SU-DHL-6 (cell line): ENCODE measurements at regions not wholly inside any gene's neighbourhood (a gene's known extent, or its start where the extent isn't known, plus 50 kb on each side); places are given as distances from the start of the nearest gene placed in this dataset.

Experiments used
- H2AFZ ChIP-seq: fragments of 200-600 bp; sonication (generic); 2 replicates; pipeline ENCODE4 v1.6.1; 2014; ENCODE audit warnings: low read depth, mild to moderate bottlenecking, moderate library complexity, mixed read lengths, antibody characterized with exemption, low read length; ENCODE audit not compliant: severe bottlenecking
- H3F3A ChIP-seq: fragments of 200-600 bp; shearing (Covaris generic); 2 replicates; pipeline ENCODE4 v1.6.0; 2016; ENCODE audit warnings: antibody characterized with exemption, mild to moderate bottlenecking; ENCODE audit not compliant: insufficient read depth
- H3K27ac ChIP-seq: fragments of 200-600 bp; sonication (generic); 2 replicates; pipeline ENCODE4 v1.5.1; 2016; ENCODE audit warnings: low read depth, mild to moderate bottlenecking, low read length, moderate library complexity, mixed read lengths
- H3K27me3 ChIP-seq: fragments of 200-600 bp; sonication (generic), shearing (Covaris generic); 2 replicates; pipeline ENCODE4 v1.6.0; 2014; ENCODE audit warnings: mild to moderate bottlenecking, low read length
- H3K36me3 ChIP-seq: fragments of 200-600 bp; sonication (generic); 2 replicates; pipeline ENCODE4 v1.6.1; 2014; ENCODE audit warnings: mild to moderate bottlenecking, low read length, mixed read lengths
- H3K4me2 ChIP-seq: fragments of 300-600, 200-600 bp; shearing (Covaris generic), sonication (generic); 2 replicates; pipeline ENCODE4 v1.6.0; 2014; ENCODE audit warnings: low read length, low read depth, mild to moderate bottlenecking; ENCODE audit not compliant: poor library complexity, severe bottlenecking
- H3K4me3 ChIP-seq: fragments of 200-600 bp; sonication (generic); 2 replicates; pipeline ENCODE4 v1.5.1; 2014; ENCODE audit warnings: antibody characterized with exemption, low read length, mild to moderate bottlenecking, mixed read lengths; ENCODE audit not compliant: insufficient read depth, poor library complexity, severe bottlenecking
- H3K79me2 ChIP-seq: fragments of 200-600 bp; sonication (generic); 2 replicates; pipeline ENCODE4 v1.6.1; 2014; ENCODE audit warnings: mild to moderate bottlenecking, low read length, moderate library complexity; ENCODE audit not compliant: insufficient read depth
- H3K9ac ChIP-seq: fragments of 200-600 bp; sonication (generic); 2 replicates; pipeline ENCODE4 v1.7.0; 2014; ENCODE audit warnings: mild to moderate bottlenecking, low read length
- H3K9me2 ChIP-seq: fragments of 200-600 bp; sonication (generic); replicated peaks from 2 replicates; pipeline ENCODE4 v1.6.1; 2014; ENCODE audit warnings: low read length; ENCODE audit not compliant: insufficient read depth
- H3K9me3 ChIP-seq: fragments of 200-600 bp; sonication (generic); 2 replicates; pipeline ENCODE4 v1.6.1; 2014; ENCODE audit warnings: low read length, mixed read lengths; ENCODE audit not compliant: insufficient read depth
- H4K20me1 ChIP-seq: fragments of 200-600 bp; sonication (generic); 2 replicates; pipeline ENCODE4 v1.6.1; 2014; ENCODE audit warnings: low read depth, mild to moderate bottlenecking, antibody characterized with exemption, low read length, moderate library complexity, mixed read lengths
- EZH2phosphoT487 ChIP-seq: fragments of 200-600 bp; sonication (generic), shearing (Covaris generic); conservative IDR thresholded peaks from 2 replicates; pipeline ENCODE4 v1.6.1; 2018; ENCODE audit warnings: mild to moderate bottlenecking, antibody characterized with exemption, low read length, moderate library complexity, mixed read lengths
- TF ChIP-seq, protein P1 (sequence below): fragments of 200-600 bp; sonication (generic); IDR thresholded peaks from one replicate; pipeline ENCODE4 v1.5.1; 2017; ENCODE audit warnings: antibody characterized with exemption, mild to moderate bottlenecking, low read length, moderate library complexity; ENCODE audit not compliant: insufficient read depth, poor library complexity, severe bottlenecking

DNA sequence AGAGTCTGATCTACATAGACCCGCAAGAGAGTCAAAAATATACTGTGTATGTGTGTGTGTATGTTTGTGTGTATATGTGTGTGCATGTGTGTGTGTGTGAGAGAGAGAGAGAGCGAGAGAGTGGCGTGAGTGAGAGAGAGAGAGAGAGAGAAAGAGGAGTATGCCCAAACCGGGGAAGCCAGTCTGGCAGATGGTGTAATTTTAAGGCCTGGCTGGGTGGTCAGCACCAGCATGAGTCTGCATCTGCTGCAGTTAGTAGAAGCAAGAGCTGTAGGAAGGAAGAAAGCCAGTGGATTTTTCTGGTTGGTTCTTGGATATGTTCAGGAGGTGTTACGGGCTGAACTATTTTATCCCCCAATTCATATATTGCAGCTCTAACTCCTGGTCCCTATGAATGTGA, 75.2 kb downstream of the ACTBL2 start:
- no peaks in the 10 kb centered on the region for H3K36me3 ChIP-seq
- no peak overlapping the region for H3K4me2 ChIP-seq
- H3K27me3 ChIP-seq: no peaks in the 10 kb centered on the region
- no peak overlapping the region for H3K9ac ChIP-seq
- no peaks in the 10 kb centered on the region for H3K79me2 ChIP-seq
- H4K20me1 ChIP-seq: no peaks in the 10 kb centered on the region
- no peaks in the 10 kb centered on the region for H3K9me2 ChIP-seq
- H3F3A ChIP-seq: no peaks in the 10 kb centered on the region
- no peak for TF ChIP-seq EZH2phosphoT487
- H3K9me3 ChIP-seq: no peaks in the 10 kb centered on the region
- H3K4me3 ChIP-seq: no peak overlapping the region
- H2AFZ ChIP-seq: no peak overlapping the region
- H3K27ac ChIP-seq: no peak overlapping the region

DNA sequence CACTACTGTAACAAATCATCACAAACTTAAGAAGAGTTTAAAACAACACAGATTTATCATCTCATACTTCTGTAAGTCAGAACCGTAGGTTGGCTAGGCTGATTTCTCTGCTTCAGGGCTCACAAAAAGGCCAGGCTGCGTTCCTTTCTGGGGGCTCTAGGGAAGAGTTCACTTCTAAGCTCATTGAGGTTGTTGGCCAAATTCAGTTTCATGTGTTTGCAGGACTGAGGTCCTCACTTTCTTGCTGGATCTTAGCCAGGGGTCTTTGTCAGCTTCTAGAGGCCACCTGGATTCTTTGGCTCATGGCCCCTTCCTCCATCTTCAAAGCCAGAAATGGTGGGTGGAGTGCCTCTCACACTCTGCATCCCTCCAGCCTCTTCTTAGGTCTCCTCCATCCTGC, 76.0 kb downstream of the ACTBL2 start:
- Histone ChIP-seq H4K20me1 (no peaks in the 10 kb centered on the region), H3K79me2 (no peaks in the 10 kb centered on the region), H3K36me3 (no peaks in the 10 kb centered on the region), H3K9me3 (no peaks in the 10 kb centered on the region), H3F3A (no peaks in the 10 kb centered on the region), H3K4me2 (no peak overlapping the region), H3K9me2 (no peaks in the 10 kb centered on the region), H3K9ac (no peak overlapping the region), H3K4me3 (no peak overlapping the region), H3K27me3 (no peaks in the 10 kb centered on the region), H3K27ac (no peak overlapping the region), H2AFZ (no peak overlapping the region)
- no peak for TF ChIP-seq EZH2phosphoT487
- TF ChIP-seq, protein P1, sequence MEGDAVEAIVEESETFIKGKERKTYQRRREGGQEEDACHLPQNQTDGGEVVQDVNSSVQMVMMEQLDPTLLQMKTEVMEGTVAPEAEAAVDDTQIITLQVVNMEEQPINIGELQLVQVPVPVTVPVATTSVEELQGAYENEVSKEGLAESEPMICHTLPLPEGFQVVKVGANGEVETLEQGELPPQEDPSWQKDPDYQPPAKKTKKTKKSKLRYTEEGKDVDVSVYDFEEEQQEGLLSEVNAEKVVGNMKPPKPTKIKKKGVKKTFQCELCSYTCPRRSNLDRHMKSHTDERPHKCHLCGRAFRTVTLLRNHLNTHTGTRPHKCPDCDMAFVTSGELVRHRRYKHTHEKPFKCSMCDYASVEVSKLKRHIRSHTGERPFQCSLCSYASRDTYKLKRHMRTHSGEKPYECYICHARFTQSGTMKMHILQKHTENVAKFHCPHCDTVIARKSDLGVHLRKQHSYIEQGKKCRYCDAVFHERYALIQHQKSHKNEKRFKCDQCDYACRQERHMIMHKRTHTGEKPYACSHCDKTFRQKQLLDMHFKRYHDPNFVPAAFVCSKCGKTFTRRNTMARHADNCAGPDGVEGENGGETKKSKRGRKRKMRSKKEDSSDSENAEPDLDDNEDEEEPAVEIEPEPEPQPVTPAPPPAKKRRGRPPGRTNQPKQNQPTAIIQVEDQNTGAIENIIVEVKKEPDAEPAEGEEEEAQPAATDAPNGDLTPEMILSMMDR: no peak

DNA sequence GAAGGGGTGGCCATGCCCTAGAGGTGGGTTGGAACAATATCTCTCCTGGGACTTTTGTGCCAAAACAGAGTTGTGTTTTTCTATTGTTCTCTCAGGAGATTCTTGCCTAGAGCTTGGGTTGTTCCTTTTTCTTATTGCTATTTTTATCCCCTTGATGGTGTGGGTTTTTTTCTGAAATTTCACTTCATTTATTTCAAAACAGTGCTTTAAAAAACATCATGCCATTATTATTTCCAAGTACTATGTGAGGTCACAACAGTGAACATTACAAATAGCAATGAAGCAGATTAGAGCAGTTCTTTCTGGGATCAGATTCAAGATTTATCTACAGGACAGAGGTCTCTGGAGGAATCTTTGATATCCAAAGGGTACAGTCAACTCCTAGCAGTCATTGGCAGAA, 76.6 kb downstream of the ACTBL2 start:
- no peak overlapping the region for H3K4me2 ChIP-seq
- H3F3A ChIP-seq: no peaks in the 10 kb centered on the region
- H3K9me3 ChIP-seq: no peaks in the 10 kb centered on the region
- H3K36me3 ChIP-seq: no peaks in the 10 kb centered on the region
- H4K20me1 ChIP-seq: no peaks in the 10 kb centered on the region
- H3K9me2 ChIP-seq: no peaks in the 10 kb centered on the region
- H3K4me3 ChIP-seq: no peak overlapping the region
- H3K9ac ChIP-seq: no peak overlapping the region
- no peaks in the 10 kb centered on the region for H3K27me3 ChIP-seq
- no peak for TF ChIP-seq EZH2phosphoT487
- no peak overlapping the region for H2AFZ ChIP-seq
- H3K79me2 ChIP-seq: no peaks in the 10 kb centered on the region
- no peak overlapping the region for H3K27ac ChIP-seq

DNA sequence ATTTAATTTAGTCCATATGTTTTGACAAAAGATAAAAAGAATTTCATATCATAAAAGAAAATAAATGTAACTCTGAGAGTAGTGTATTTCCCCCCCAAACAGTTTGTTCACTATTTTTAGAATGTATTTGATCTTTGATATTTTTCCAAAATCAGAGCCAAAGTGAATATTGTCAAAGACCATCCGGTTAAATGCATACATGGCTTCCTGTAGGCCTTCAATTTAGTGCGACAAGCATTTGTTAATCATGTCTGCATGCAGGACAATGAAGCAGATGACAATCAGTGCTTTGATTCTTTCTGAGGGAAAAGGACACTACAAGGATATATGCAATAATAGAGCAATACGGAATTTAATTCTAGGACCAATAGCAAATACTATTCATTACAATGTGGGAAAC, 79.8 kb downstream of the ACTBL2 start:
- no peak overlapping the region for H3K4me3 ChIP-seq
- no peak overlapping the region for H3K27ac ChIP-seq
- H3K4me2 ChIP-seq: no peak overlapping the region
- H3K9ac ChIP-seq: no peak overlapping the region
- H4K20me1 ChIP-seq: no peaks in the 10 kb centered on the region
- no peaks in the 10 kb centered on the region for H3F3A ChIP-seq
- no peaks in the 10 kb centered on the region for H3K36me3 ChIP-seq
- no peaks in the 10 kb centered on the region for H3K79me2 ChIP-seq
- no peaks in the 10 kb centered on the region for H3K9me3 ChIP-seq
- no peaks in the 10 kb centered on the region for H3K9me2 ChIP-seq
- TF ChIP-seq, protein P1: no peak
- no peak for TF ChIP-seq EZH2phosphoT487
- H3K27me3 ChIP-seq: no peaks in the 10 kb centered on the region
- H2AFZ ChIP-seq: no peak overlapping the region
